ENCODE measurements at regions not wholly inside any gene's neighbourhood (a gene's known extent, or its start where the extent isn't known, plus 50 kb on each side); places are given as distances from the start of the nearest gene placed in this dataset.
A peak's percentile ranks its signal among the peaks of the same experiment; 100 is the strongest.
"Not testable (repeated sequence)": the region's sequence is repeated elsewhere in the genome, so short reads cannot be mapped to it uniquely, and the experiment has no call there.

GRCh38 chr10:22111705-22112104 lies 106.1 kb downstream of the EBLN1 start:
- no peaks in the 10 kb centered on the region for H3K9me3 ChIP-seq
- H3K36me3 ChIP-seq (replicated peaks), result no peaks in the 10 kb centered on the region
- H3K4me1 ChIP-seq, result no peaks in the 10 kb centered on the region
- 0 out of 2 replicates have a peak, but pooled peaks cover 2% of the 10 kb centered on the region for H3K27me3 ChIP-seq (ENCODE audit: low read depth)
- in situ Hi-C loops (cut with MboI; ENCODE audit: low sequenced_read_pairs), result no loop called here
- DNase-seq (ENCODE audit: low spot score in 2 of 2), result no peak
- H3K4me3 ChIP-seq, result no peak overlapping the region

DNA sequence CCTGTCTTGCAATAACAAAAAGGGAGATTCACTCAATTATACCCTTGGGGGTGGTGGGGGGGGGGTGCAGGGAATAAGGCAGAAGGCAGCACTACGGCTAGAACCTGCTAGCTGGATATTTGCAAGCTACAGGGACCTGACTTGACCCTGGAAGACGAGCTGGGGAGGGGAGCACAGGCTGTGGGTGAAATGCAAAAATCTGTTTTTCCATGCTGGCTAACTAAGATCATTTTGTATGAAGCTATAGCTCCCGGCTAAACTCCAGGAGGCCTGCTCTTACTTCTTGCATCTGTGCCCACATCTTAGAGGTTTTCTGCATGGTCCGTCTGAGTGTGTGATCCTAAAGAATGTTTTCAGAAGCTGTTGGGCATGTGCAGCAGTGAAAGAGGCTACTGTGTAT lies 106.6 kb downstream of the EBLN1 start:
- H3K27me3 ChIP-seq (ENCODE audit: low read depth), result 0 out of 2 replicates have a peak, but pooled peaks cover 2% of the 10 kb centered on the region
- in situ Hi-C loops (cut with MboI; ENCODE audit: low sequenced_read_pairs), result no loop called here
- DNase-seq (ENCODE audit: low spot score in 2 of 2), result no peak
- no peak overlapping the region for H3K4me3 ChIP-seq
- H3K9me3 ChIP-seq, result no peaks in the 10 kb centered on the region
- H3K36me3 ChIP-seq (replicated peaks), result no peaks in the 10 kb centered on the region
- H3K4me1 ChIP-seq, result no peaks in the 10 kb centered on the region

DNA sequence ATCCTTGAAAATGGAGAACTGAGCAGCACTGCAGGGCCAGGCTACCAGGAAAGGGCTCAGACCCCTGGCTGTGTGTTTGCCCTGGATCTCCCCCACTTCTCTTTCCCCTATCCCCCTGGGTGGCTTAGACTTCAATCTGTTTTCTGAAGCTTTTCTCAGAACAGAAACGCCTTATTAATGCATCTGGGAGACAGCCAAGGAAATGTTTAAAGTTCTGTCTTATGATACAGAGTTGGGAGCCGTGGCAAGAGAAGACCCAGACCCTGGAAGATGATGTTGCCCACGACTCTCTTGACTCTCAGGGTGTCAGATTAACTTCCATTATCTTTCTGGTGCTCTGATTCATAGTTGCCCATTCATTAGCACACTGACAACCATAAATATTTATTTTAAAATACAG lies 107.1 kb downstream of the EBLN1 start:
- Histone ChIP-seq H3K27me3 (ENCODE audit: low read depth) (0 out of 2 replicates have a peak, but pooled peaks cover 2% of the 10 kb centered on the region), H3K4me3 (no peak overlapping the region), H3K9me3 (no peaks in the 10 kb centered on the region), H3K36me3 (replicated peaks) (no peaks in the 10 kb centered on the region), H3K4me1 (no peaks in the 10 kb centered on the region)
- no peak for DNase-seq (ENCODE audit: low spot score in 2 of 2)
- in situ Hi-C loops (cut with MboI; ENCODE audit: low sequenced_read_pairs), result no loop called here

DNA sequence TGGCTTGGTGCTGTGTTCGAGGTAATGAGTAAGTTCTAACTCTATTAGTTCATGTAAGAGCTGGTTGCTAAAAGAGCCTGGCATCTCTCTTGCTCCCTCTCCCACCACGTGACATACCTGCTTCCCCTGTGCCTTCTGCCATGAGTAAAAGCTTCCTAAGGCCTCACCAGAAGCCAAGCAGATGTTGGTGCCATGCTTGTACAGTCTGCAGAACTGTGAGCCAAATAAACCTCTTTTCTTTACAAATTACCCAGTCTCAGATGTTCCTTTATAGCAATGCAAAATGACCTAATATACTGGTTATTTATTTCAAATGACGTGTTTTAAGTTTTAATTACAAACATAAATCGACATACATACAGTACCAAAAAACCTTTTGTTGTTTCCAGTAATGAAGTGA lies 101.7 kb upstream of the DNAJC1 start:
- H3K9me3 ChIP-seq, result no peaks in the 10 kb centered on the region
- H3K27me3 ChIP-seq (ENCODE audit: low read depth), result no peaks in the 10 kb centered on the region
- no peak for DNase-seq (ENCODE audit: low spot score in 2 of 2)
- in situ Hi-C loops (cut with MboI; ENCODE audit: low sequenced_read_pairs), result no loop called here
- no peak overlapping the region for H3K4me3 ChIP-seq
- no peaks in the 10 kb centered on the region for H3K36me3 ChIP-seq (replicated peaks)
- no peaks in the 10 kb centered on the region for H3K4me1 ChIP-seq

DNA sequence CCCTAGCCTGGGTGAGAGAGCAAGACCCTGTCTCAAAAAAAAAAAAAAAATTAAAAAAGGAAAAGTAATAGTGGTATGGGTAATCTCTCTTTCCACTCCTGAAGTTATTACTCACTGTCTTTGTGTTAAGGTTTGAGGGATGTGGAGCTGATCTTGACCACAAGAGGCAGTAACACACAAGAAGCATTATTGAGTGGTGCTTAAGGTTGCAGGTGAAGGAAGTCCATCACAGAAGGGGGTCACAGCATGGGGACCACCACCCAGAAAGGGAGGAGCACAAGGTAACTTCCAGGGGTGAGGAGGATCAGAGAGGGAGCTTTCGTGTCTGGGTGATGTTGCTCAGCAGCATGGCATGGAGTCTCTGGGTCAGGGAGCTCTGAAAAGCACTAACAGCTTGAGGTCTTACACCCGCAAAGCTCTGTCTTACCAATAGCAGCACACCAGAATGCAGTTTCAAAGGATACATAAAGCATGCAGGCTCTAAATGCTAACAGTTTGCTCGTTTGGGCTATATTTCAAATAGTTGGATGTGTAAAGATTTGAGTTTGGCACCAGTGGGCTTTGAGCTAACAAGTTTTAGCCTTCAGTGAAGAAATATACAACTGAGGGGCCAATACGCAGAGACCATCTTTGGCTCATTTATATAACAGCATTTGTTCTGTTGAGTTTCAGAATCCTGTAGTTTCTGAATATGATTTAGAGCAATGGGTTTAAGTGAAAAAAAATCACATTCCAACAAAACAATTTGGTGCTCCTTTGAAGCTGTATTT lies 100.4 kb upstream of the DNAJC1 start:
- Histone ChIP-seq H3K4me3 (no peak overlapping the region), H3K36me3 (replicated peaks) (no peaks in the 10 kb centered on the region), H3K4me1 (no peaks in the 10 kb centered on the region), H3K9me3 (no peaks in the 10 kb centered on the region), H3K27me3 (ENCODE audit: low read depth) (no peaks in the 10 kb centered on the region)
- DNase-seq (ENCODE audit: low spot score in 2 of 2), result no peak
- in situ Hi-C loops (cut with MboI; ENCODE audit: low sequenced_read_pairs), result no loop called here

- DNase-seq (ENCODE audit: low spot score in 2 of 2), result no peak
- Histone ChIP-seq H3K4me3 (no peak overlapping the region), H3K27me3 (ENCODE audit: low read depth) (0 out of 2 replicates have a peak, but pooled peaks cover 4% of the 10 kb centered on the region), H3K9me3 (no peaks in the 10 kb centered on the region), H3K36me3 (replicated peaks) (no peaks in the 10 kb centered on the region), H3K4me1 (no peaks in the 10 kb centered on the region)
- in situ Hi-C loops (cut with MboI; ENCODE audit: low sequenced_read_pairs), result no loop called here
Observed at GRCh38 chr10:22097696-22098095, 94.2 kb upstream of the DNAJC1 start.

DNA sequence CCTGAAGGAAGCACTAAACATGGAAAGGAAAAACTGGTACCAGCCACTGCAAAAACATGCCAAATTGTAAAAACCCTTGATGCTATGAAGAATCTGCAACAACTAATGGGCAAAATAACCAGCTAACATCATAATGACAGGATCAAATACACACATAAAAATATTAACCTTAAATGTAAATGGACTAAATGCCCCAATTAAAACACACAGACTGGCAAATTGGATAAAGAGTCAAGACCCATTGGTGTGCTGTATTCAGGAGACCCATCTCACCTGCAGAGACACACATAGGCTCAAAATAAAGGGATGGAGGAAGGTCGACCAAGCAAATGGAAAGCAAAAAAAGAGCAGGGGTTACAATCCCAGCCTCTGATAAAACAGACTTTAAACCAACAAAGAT lies 87.7 kb upstream of the DNAJC1 start:
- H3K4me1 ChIP-seq; DNase-seq (ENCODE audit: low spot score in 2 of 2); H3K4me3 ChIP-seq; H3K27me3 ChIP-seq (ENCODE audit: low read depth); in situ Hi-C loops (cut with MboI; ENCODE audit: low sequenced_read_pairs); H3K36me3 ChIP-seq (replicated peaks); H3K9me3 ChIP-seq: not testable (repeated sequence)

- Histone ChIP-seq H3K27me3 (ENCODE audit: low read depth) (peaks cover 4% of the 10 kb centered on the region), H3K4me3 (no peak overlapping the region), H3K36me3 (replicated peaks) (no peaks in the 10 kb centered on the region), H3K4me1 (peaks cover 7% of the 10 kb centered on the region; the same call in 1 of the 2 replicates), H3K9me3 (no peaks in the 10 kb centered on the region)
- in situ Hi-C loops (cut with MboI; ENCODE audit: low sequenced_read_pairs), result no loop called here
- DNase-seq (ENCODE audit: low spot score in 2 of 2), result no peak
Observed at GRCh38 chr10:22087402-22087738, 83.8 kb upstream of the DNAJC1 start.

DNA sequence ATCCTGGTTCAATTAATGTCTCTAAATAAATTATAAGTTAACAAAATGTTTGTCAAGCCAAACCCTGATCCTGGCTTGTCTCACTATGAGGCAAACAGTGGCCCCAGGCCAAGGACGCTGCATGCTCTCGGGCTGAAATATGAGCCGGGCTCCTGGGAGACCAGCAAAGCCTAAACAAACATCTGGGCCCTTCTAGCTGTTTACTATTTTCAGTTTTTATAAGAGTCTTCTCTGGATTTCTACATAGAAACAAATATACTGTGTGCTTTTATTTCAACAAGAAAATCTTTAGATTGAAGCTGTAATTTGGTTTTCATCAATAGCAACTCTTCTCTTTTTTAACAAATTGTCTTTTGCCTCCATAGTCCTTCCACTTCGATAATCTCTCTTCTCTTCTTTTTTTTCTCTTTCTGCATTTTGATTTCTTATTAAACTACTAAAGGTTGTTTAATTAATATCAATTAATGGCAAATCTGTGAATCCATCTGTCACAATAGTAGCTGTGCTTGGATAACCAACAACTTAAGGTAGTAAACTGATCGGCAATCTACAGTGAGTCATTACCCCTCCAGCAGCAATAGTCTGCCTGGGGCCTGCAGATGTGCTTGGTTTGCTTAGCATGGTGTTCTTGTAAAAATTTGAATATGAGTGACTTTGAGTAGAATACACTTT lies 83.3 kb upstream of the DNAJC1 start:
- no peak overlapping the region for H3K4me3 ChIP-seq
- peaks cover 7% of the 10 kb centered on the region; the same call in 1 of the 2 replicates for H3K4me1 ChIP-seq
- H3K9me3 ChIP-seq, result no peaks in the 10 kb centered on the region
- no peaks in the 10 kb centered on the region; the same call in 1 of the 2 replicates for H3K27me3 ChIP-seq (ENCODE audit: low read depth)
- in situ Hi-C loops (cut with MboI; ENCODE audit: low sequenced_read_pairs), result no loop called here
- peak in 1 of 2 experiments; percentile 55 for DNase-seq (ENCODE audit: low spot score in 2 of 2)
- H3K36me3 ChIP-seq (replicated peaks), result no peaks in the 10 kb centered on the region

DNA sequence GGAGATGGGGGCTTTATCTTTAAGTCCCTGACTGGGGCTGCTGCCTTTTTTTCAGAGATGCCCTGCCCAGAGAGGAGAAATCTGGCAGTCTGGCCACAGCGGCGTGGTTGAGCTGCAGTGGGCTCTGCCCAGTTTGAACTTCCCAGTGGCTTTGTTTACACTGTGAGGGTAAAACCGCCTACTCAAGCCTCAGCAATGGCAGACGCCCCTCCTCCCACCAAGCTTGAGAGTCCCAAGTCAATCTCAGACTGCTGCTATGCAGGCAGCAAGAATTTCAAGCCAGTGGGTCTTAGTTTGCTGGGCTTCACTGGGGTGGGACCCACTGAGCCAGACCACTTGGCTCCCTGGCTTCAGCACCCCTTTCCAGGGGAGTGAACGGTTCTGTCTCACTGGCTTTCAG lies 76.4 kb upstream of the DNAJC1 start:
- H3K4me3 ChIP-seq; H3K4me1 ChIP-seq; H3K36me3 ChIP-seq (replicated peaks); in situ Hi-C loops (cut with MboI; ENCODE audit: low sequenced_read_pairs); DNase-seq (ENCODE audit: low spot score in 2 of 2); H3K27me3 ChIP-seq (ENCODE audit: low read depth); H3K9me3 ChIP-seq: not testable (repeated sequence)

- in situ Hi-C loops (cut with MboI; ENCODE audit: low sequenced_read_pairs), result no loop called here
Observed at GRCh38 chr10:22071332-22071731, 67.8 kb upstream of the DNAJC1 start.

DNA sequence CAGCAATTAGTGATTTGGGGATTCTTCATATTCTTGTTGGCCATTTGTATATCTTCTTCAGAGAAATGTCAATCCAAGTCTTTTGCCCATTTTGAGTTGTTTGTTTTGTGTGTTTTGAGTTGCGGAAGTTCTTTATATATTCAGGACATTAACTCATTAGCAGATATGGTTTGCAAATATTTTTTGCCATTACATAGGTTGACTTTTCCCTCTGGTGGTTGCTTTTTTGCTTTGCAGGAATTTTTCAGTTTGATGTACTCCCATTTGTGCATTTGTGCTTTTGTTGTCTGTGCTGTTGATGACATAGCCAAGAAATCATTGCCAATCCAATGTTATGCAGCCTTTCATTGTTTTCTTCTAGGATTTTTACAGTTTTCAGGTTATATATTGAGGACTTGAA lies 63.6 kb upstream of the DNAJC1 start:
- Histone ChIP-seq H3K36me3 (replicated peaks) (no peaks in the 10 kb centered on the region), H3K9me3 (no peaks in the 10 kb centered on the region), H3K27me3 (ENCODE audit: low read depth) (no peaks in the 10 kb centered on the region), H3K4me1 (no peaks in the 10 kb centered on the region), H3K4me3 (no peak overlapping the region)
- no peak for DNase-seq (ENCODE audit: low spot score in 2 of 2)
- in situ Hi-C loops (cut with MboI; ENCODE audit: low sequenced_read_pairs), result no loop called here

More at GRCh38 chr10:22071332-22071731, 67.8 kb upstream of the DNAJC1 start:
- H3K9me3 ChIP-seq, result peaks cover 3% of the 10 kb centered on the region; the same call in 1 of the 2 replicates
- DNase-seq (ENCODE audit: low spot score in 2 of 2), result no peak
- H3K27me3 ChIP-seq (ENCODE audit: low read depth), result 0 out of 2 replicates have a peak, but pooled peaks cover 2% of the 10 kb centered on the region
- H3K4me3 ChIP-seq, result no peak overlapping the region
- H3K36me3 ChIP-seq (replicated peaks), result no peaks in the 10 kb centered on the region
- no peaks in the 10 kb centered on the region for H3K4me1 ChIP-seq

- peak in 1 of 2 experiments; percentile 39 for DNase-seq (ENCODE audit: low spot score in 2 of 2)
- H3K4me1 ChIP-seq; H3K9me3 ChIP-seq; H3K27me3 ChIP-seq (ENCODE audit: low read depth); H3K4me3 ChIP-seq; in situ Hi-C loops (cut with MboI; ENCODE audit: low sequenced_read_pairs); H3K36me3 ChIP-seq (replicated peaks): not testable (repeated sequence)
Observed at GRCh38 chr10:22060984-22061383, 57.5 kb upstream of the DNAJC1 start.

DNA sequence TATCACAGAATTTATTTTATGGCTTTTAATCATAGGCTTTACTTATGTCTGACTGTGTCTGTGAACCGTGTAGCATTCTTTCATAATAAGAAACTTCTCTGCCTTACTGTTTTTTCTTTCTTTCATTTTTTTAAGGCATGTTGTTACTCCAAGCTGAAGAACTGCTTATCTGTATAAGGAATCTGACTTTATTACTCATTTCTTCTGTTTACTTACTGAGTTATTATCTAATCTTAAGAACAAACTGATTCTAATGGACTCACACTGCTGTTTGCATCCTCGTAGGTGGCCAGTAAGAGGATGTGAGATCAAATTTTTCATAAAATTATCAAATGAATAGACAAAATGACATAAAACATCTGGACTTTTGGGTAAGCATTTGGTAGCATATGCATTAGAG lies 54.7 kb upstream of the DNAJC1 start:
- DNase-seq (ENCODE audit: low spot score in 2 of 2), result no peak
- no peaks in the 10 kb centered on the region for H3K36me3 ChIP-seq (replicated peaks)
- no peaks in the 10 kb centered on the region; the same call in 1 of the 2 replicates for H3K4me1 ChIP-seq
- H3K27me3 ChIP-seq (ENCODE audit: low read depth), result no peaks in the 10 kb centered on the region
- H3K4me3 ChIP-seq, result no peak overlapping the region
- no peaks in the 10 kb centered on the region for H3K9me3 ChIP-seq
- in situ Hi-C loops (cut with MboI; ENCODE audit: low sequenced_read_pairs), result no loop called here
